Activated naive CD4-positive, alpha-beta T cell treated with anti-CD3 and anti-CD28 coated beads for 36 hours (primary cell): ENCODE measurements at regions not wholly inside any gene's neighbourhood (a gene's known extent, or its start where the extent isn't known, plus 50 kb on each side); places are given as distances from the start of the nearest gene placed in this dataset.

Experiments used
- CTCF ChIA-PET: fragments of 350-600 bp; sonication (Branson Sonifier 250); formaldehyde crosslinking; loops from one replicate; lab custom pipeline; 2021; ENCODE audit warnings: antibody characterized with exemption; lab: Charles Lee
- DNase-seq: peaks from one replicate; pipeline ENCODE4 v3.0.0-alpha.2; 2020
- H3K27ac Mint-ChIP-seq: one replicate; pipeline ENCODE4 v1.8.0; 2021; ENCODE audit warnings: mild to moderate bottlenecking, mixed read lengths
- H3K27me3 Mint-ChIP-seq: one replicate; pipeline ENCODE4 v1.8.0; 2021; ENCODE audit warnings: low read depth, mixed read lengths
- H3K36me3 Mint-ChIP-seq: one replicate; pipeline ENCODE4 v1.8.0; 2021; ENCODE audit warnings: low read depth, mixed read lengths
- H3K4me1 Mint-ChIP-seq: one replicate; pipeline ENCODE4 v1.8.0; 2021; ENCODE audit warnings: low read depth, mixed read lengths
- H3K4me3 Mint-ChIP-seq: one replicate; pipeline ENCODE4 v1.8.0; 2021; ENCODE audit warnings: mild to moderate bottlenecking, moderate library complexity, mixed read lengths
- H3K9me3 Mint-ChIP-seq: one replicate; pipeline ENCODE4 v1.8.0; 2021; ENCODE audit warnings: mixed read lengths
- intact Hi-C: fragments of 100-400 bp; cut with micrococcal nuclease; formaldehyde crosslinking; loops from one replicate; pipeline ENCODE4 v1.15.1; 2023

GRCh38 chr14:44271637-44272036, 235.4 kb downstream of the FSCB start:
- H3K4me3 Mint-ChIP-seq: no peak overlapping the region
- H3K9me3 Mint-ChIP-seq: peaks cover 5% of the 10 kb centered on the region
- no peaks in the 10 kb centered on the region for H3K27me3 Mint-ChIP-seq
- CTCF ChIA-PET: no interaction called here
- intact Hi-C loops: no loop called here
- no peaks in the 10 kb centered on the region for H3K36me3 Mint-ChIP-seq
- no peak overlapping the region for H3K27ac Mint-ChIP-seq
- no peaks in the 10 kb centered on the region for H3K4me1 Mint-ChIP-seq
- no peak for DNase-seq

GRCh38 chr14:44271006-44271405, 236.1 kb downstream of the FSCB start:
- no peak for DNase-seq
- Mint-ChIP-seq H3K4me3 (no peak overlapping the region), H3K36me3 (no peaks in the 10 kb centered on the region), H3K4me1 (no peaks in the 10 kb centered on the region), H3K27ac (no peak overlapping the region), H3K9me3 (peaks cover 10% of the 10 kb centered on the region), H3K27me3 (no peaks in the 10 kb centered on the region)
- intact Hi-C loops: no loop called here
- CTCF ChIA-PET: no interaction called here

GRCh38 chr14:44265246-44265645, 241.8 kb downstream of the FSCB start:
- DNase-seq: no peak
- CTCF ChIA-PET: no interaction called here
- H3K4me1 Mint-ChIP-seq: no peaks in the 10 kb centered on the region
- no peaks in the 10 kb centered on the region for H3K27me3 Mint-ChIP-seq
- intact Hi-C loops: no loop called here
- H3K27ac Mint-ChIP-seq: no peak overlapping the region
- H3K4me3 Mint-ChIP-seq: no peak overlapping the region
- no peaks in the 10 kb centered on the region for H3K36me3 Mint-ChIP-seq
- H3K9me3 Mint-ChIP-seq: peaks cover 26% of the 10 kb centered on the region

GRCh38 chr14:44215660-44216059, 291.4 kb downstream of the FSCB start:
- Mint-ChIP-seq H3K4me1 (no peaks in the 10 kb centered on the region), H3K9me3 (peaks cover 7% of the 10 kb centered on the region), H3K4me3 (no peak overlapping the region), H3K36me3 (no peaks in the 10 kb centered on the region), H3K27me3 (no peaks in the 10 kb centered on the region), H3K27ac (no peak overlapping the region)
- CTCF ChIA-PET: no interaction called here
- DNase-seq: no peak
- intact Hi-C loops: no loop called here

- H3K27me3 Mint-ChIP-seq: no peaks in the 10 kb centered on the region
- no peak overlapping the region for H3K27ac Mint-ChIP-seq
These were observed 295.4 kb downstream of the FSCB start for GRCh38 chr14:44211718-44212117.

GRCh38 chr14:44204061-44204835, 302.8 kb downstream of the FSCB start:
- intact Hi-C loops: no loop called here
- no peaks in the 10 kb centered on the region for H3K4me1 Mint-ChIP-seq
- no peak for DNase-seq
- H3K36me3 Mint-ChIP-seq: no peaks in the 10 kb centered on the region
- CTCF ChIA-PET: interaction anchor here (0.6 to 0.8 kb wide), 3 partner anchors 20 to 244 kb away, joined by 3 to 4 read pairs (median 3); no protein-coding TSS in a partner anchor
- no peak overlapping the region for H3K4me3 Mint-ChIP-seq
- H3K27me3 Mint-ChIP-seq: no peaks in the 10 kb centered on the region
- H3K27ac Mint-ChIP-seq: no peak overlapping the region
- peaks cover 5% of the 10 kb centered on the region for H3K9me3 Mint-ChIP-seq

More at GRCh38 chr14:44211718-44212117, 295.4 kb downstream of the FSCB start:
- DNase-seq: no peak
- no peaks in the 10 kb centered on the region for H3K4me1 Mint-ChIP-seq
- intact Hi-C loops: no loop called here
- H3K4me3 Mint-ChIP-seq: no peak overlapping the region
- H3K36me3 Mint-ChIP-seq: no peaks in the 10 kb centered on the region
- CTCF ChIA-PET: no interaction called here
- peaks cover 5% of the 10 kb centered on the region for H3K9me3 Mint-ChIP-seq

- H3K9me3 Mint-ChIP-seq: peaks cover 11% of the 10 kb centered on the region
- H3K27me3 Mint-ChIP-seq: no peaks in the 10 kb centered on the region
- H3K4me1 Mint-ChIP-seq: no peaks in the 10 kb centered on the region
- no peak overlapping the region for H3K27ac Mint-ChIP-seq
- intact Hi-C loops: no loop called here
- CTCF ChIA-PET: no interaction called here
- no peak overlapping the region for H3K4me3 Mint-ChIP-seq
- H3K36me3 Mint-ChIP-seq: no peaks in the 10 kb centered on the region
- DNase-seq: no peak
These were observed 326.1 kb downstream of the FSCB start for GRCh38 chr14:44180975-44181374.

- no peaks in the 10 kb centered on the region for H3K36me3 Mint-ChIP-seq
- H3K27ac Mint-ChIP-seq: no peak overlapping the region
- H3K9me3 Mint-ChIP-seq: peaks cover 15% of the 10 kb centered on the region
- no peaks in the 10 kb centered on the region for H3K27me3 Mint-ChIP-seq
- DNase-seq: no peak
- H3K4me3 Mint-ChIP-seq: no peak overlapping the region
- H3K4me1 Mint-ChIP-seq: no peaks in the 10 kb centered on the region
- CTCF ChIA-PET: no interaction called here
- intact Hi-C loops: no loop called here
These were observed 336.5 kb downstream of the FSCB start for GRCh38 chr14:44170556-44170955.

- intact Hi-C loops: no loop called here
- no peaks in the 10 kb centered on the region for H3K27me3 Mint-ChIP-seq
- H3K4me3 Mint-ChIP-seq: no peak overlapping the region
- CTCF ChIA-PET: no interaction called here
- no peaks in the 10 kb centered on the region for H3K4me1 Mint-ChIP-seq
- H3K27ac Mint-ChIP-seq: no peak overlapping the region
- no peaks in the 10 kb centered on the region for H3K36me3 Mint-ChIP-seq
- no peak for DNase-seq
- H3K9me3 Mint-ChIP-seq: peaks cover 18% of the 10 kb centered on the region
These were observed 337.0 kb downstream of the FSCB start for GRCh38 chr14:44170101-44170500.

GRCh38 chr14:44168566-44168965, 338.5 kb downstream of the FSCB start:
- H3K9me3 Mint-ChIP-seq: peaks cover 11% of the 10 kb centered on the region
- no peak overlapping the region for H3K27ac Mint-ChIP-seq
- no peak for DNase-seq
- H3K27me3 Mint-ChIP-seq: no peaks in the 10 kb centered on the region
- H3K36me3 Mint-ChIP-seq: no peaks in the 10 kb centered on the region
- intact Hi-C loops: no loop called here
- H3K4me3 Mint-ChIP-seq: no peak overlapping the region
- no peaks in the 10 kb centered on the region for H3K4me1 Mint-ChIP-seq
- CTCF ChIA-PET: interaction anchor here (0.7 kb wide), 1 partner anchor 9 kb away, joined by 3 read pairs; no protein-coding TSS in a partner anchor

GRCh38 chr14:44166611-44167010, 340.5 kb downstream of the FSCB start:
- CTCF ChIA-PET: no interaction called here
- DNase-seq: no peak
- Mint-ChIP-seq H3K4me1 (no peaks in the 10 kb centered on the region), H3K27me3 (no peaks in the 10 kb centered on the region), H3K9me3 (peaks cover 14% of the 10 kb centered on the region), H3K4me3 (no peak overlapping the region), H3K27ac (no peak overlapping the region), H3K36me3 (no peaks in the 10 kb centered on the region)
- intact Hi-C loops: no loop called here

GRCh38 chr14:44165936-44166335, 341.1 kb downstream of the FSCB start:
- no peaks in the 10 kb centered on the region for H3K27me3 Mint-ChIP-seq
- intact Hi-C loops: no loop called here
- H3K4me3 Mint-ChIP-seq: no peak overlapping the region
- H3K9me3 Mint-ChIP-seq: peaks cover 14% of the 10 kb centered on the region
- CTCF ChIA-PET: no interaction called here
- DNase-seq: no peak
- no peaks in the 10 kb centered on the region for H3K4me1 Mint-ChIP-seq
- no peaks in the 10 kb centered on the region for H3K36me3 Mint-ChIP-seq
- H3K27ac Mint-ChIP-seq: no peak overlapping the region

- Mint-ChIP-seq H3K4me3 (no peak overlapping the region), H3K4me1 (no peaks in the 10 kb centered on the region), H3K36me3 (no peaks in the 10 kb centered on the region), H3K27me3 (no peaks in the 10 kb centered on the region), H3K9me3 (peaks cover 14% of the 10 kb centered on the region), H3K27ac (no peak overlapping the region)
- no peak for DNase-seq
- intact Hi-C loops: no loop called here
- CTCF ChIA-PET: no interaction called here
These were observed 341.8 kb downstream of the FSCB start for GRCh38 chr14:44165286-44165685.
